OCI-LY7 (cell line): ENCODE measurements at regions not wholly inside any gene's neighbourhood (a gene's known extent, or its start where the extent isn't known, plus 50 kb on each side); places are given as distances from the start of the nearest gene placed in this dataset.

Source experiments
- EZH2phosphoT487 ChIP-seq: fragments of 200-600 bp; sonication (generic); IDR thresholded peaks from 2 replicates; pipeline ENCODE4 v1.6.1; 2018; ENCODE audit warnings: low read depth, borderline replicate concordance, mild to moderate bottlenecking, mixed run types, antibody characterized with exemption, low read length, moderate library complexity, mixed read lengths
- TF ChIP-seq, protein P1 (sequence below): fragments of 200-600 bp; sonication (generic); conservative IDR thresholded peaks from 2 replicates; pipeline ENCODE4 v1.5.1; 2014; ENCODE audit warnings: mild to moderate bottlenecking, antibody characterized with exemption, low read length, moderate library complexity, mixed read lengths

DNA sequence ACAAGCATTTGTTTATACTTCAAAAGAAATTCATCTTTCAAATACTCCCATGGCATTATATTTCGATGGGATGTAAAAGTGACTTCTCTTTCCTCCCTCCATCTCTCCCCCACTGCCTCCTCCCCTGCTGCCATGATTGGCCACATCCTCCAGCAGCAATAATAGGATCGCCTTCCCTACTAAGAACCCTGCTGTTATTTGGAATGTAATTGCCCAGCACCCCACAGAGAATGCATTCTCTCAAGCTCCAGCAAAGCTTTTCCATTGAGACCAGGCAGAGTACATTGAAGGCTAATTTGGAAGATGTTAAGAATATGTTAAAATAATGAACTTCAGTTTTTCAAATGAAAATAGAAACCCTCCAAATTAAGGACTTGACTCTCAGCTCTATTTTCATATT lies 375.4 kb upstream of the ACVR2A start:
- TF ChIP-seq, protein P1, sequence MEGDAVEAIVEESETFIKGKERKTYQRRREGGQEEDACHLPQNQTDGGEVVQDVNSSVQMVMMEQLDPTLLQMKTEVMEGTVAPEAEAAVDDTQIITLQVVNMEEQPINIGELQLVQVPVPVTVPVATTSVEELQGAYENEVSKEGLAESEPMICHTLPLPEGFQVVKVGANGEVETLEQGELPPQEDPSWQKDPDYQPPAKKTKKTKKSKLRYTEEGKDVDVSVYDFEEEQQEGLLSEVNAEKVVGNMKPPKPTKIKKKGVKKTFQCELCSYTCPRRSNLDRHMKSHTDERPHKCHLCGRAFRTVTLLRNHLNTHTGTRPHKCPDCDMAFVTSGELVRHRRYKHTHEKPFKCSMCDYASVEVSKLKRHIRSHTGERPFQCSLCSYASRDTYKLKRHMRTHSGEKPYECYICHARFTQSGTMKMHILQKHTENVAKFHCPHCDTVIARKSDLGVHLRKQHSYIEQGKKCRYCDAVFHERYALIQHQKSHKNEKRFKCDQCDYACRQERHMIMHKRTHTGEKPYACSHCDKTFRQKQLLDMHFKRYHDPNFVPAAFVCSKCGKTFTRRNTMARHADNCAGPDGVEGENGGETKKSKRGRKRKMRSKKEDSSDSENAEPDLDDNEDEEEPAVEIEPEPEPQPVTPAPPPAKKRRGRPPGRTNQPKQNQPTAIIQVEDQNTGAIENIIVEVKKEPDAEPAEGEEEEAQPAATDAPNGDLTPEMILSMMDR: no peak
- TF ChIP-seq EZH2phosphoT487: no peak
